ENCODE measurements at regions not wholly inside any gene's neighbourhood (a gene's known extent, or its start where the extent isn't known, plus 50 kb on each side); places are given as distances from the start of the nearest gene placed in this dataset.

DNA sequence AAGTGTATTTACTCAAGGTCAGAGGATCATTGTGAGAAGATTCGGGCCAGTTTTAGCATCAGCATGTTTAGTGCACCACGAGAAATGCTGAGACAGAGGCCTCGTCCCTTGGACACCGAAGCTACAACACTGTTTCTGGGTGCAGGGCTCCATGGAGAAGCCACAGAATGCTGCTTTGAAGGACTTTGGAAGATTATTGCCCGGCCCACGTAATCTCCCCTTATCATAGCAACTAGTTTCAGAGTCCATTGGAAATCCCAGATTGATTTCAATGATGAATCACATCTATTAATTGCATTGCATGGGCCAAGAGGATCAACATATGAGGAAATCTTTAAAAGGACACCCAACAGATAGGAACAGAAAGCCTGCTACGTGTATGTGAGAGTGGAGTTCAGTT, 156.0 kb downstream of the MAF start:
- H3K4me3 ChIP-seq (ENCODE audit: low read depth, low read length) = no peak overlapping the region
- POLR2A ChIA-PET = no interaction called here
- no peak overlapping the region for H3K27ac ChIP-seq (ENCODE audit: extremely low read depth, low read depth, low read length)
- no peaks in the 10 kb centered on the region for H3K4me1 ChIP-seq (ENCODE audit: control insufficient read depth, insufficient read depth, low read length)
- no peaks in the 10 kb centered on the region for H3K9me3 ChIP-seq (ENCODE audit: control insufficient read depth, insufficient read depth, low read depth, low read length)
- TF ChIP-seq ZBTB7A (tag by site-specific recombination; IDR thresholded peaks at IDR 0.05; ENCODE audit: low read depth) (no peak), ZNF843 (tag by site-specific recombination; IDR thresholded peaks at IDR 0.05) (no peak), SP7 (tag by site-specific recombination; IDR thresholded peaks at IDR 0.05) (no peak), MZF1 (tag by site-specific recombination; IDR thresholded peaks at IDR 0.05; ENCODE audit: borderline replicate concordance) (no peak), HOXC10 (CRISPR knock-in tag; IDR thresholded peaks at IDR 0.05) (no peak), ZNF23 (tag by site-specific recombination; IDR thresholded peaks at IDR 0.05; ENCODE audit: borderline replicate concordance) (no peak), TRIM28 (IDR thresholded peaks at IDR 0.05; ENCODE audit: borderline replicate concordance, low read length) (no peak), ZFP69B (tag by site-specific recombination; IDR thresholded peaks at IDR 0.05) (no peak), ZNF18 (tag by site-specific recombination; IDR thresholded peaks at IDR 0.05) (no peak), ZNF311 (tag by site-specific recombination; IDR thresholded peaks at IDR 0.05; ENCODE audit: borderline replicate concordance) (no peak), ZNF624 (tag by site-specific recombination; IDR thresholded peaks at IDR 0.05) (no peak), ZNF664 (tag by site-specific recombination; IDR thresholded peaks at IDR 0.05) (no peak), ZNF555 (tag by site-specific recombination; conservative IDR thresholded peaks at IDR 0.05) (no peak), ZFP3 (tag by site-specific recombination; IDR thresholded peaks at IDR 0.05; ENCODE audit: low read depth) (no peak), GLI4 (tag by site-specific recombination; IDR thresholded peaks at IDR 0.05) (no peak)
- TF ChIP-seq, protein P1, sequence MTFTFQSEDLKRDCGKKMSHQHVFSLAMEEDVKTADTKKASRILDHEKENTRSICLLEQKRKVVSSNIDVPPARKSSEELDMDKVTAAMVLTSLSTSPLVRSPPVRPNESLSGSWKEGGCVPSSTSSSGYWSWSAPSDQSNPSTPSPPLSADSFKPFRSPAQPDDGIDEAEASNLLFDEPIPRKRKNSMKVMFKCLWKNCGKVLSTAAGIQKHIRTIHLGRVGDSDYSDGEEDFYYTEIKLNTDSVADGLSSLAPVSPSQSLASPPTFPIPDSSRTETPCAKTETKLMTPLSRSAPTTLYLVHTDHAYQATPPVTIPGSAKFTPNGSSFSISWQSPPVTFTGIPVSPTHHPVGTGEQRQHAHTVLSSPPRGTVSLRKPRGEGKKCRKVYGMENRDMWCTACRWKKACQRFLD (tag by site-specific recombination; IDR thresholded peaks at IDR 0.05) = no peak
- TF ChIP-seq, protein P2, sequence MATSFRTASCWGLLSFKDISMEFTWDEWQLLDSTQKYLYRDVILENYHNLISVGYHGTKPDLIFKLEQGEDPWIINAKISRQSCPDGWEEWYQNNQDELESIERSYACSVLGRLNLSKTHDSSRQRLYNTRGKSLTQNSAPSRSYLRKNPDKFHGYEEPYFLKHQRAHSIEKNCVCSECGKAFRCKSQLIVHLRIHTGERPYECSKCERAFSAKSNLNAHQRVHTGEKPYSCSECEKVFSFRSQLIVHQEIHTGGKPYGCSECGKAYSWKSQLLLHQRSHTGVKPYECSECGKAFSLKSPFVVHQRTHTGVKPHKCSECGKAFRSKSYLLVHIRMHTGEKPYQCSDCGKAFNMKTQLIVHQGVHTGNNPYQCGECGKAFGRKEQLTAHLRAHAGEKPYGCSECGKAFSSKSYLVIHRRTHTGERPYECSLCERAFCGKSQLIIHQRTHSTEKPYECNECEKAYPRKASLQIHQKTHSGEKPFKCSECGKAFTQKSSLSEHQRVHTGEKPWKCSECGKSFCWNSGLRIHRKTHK (tag by site-specific recombination; IDR thresholded peaks at IDR 0.05) = no peak
- H3K36me3 ChIP-seq (ENCODE audit: control insufficient read depth in 2 of 2, insufficient read depth in 1 of 2, low read length in 2 of 2) = no peaks in the 10 kb centered on the region
- CTCF ChIA-PET = no interaction called here

- H3K4me3 ChIP-seq (ENCODE audit: low read depth, low read length) = no peak overlapping the region
- H3K9me3 ChIP-seq (ENCODE audit: control insufficient read depth, insufficient read depth, low read depth, low read length) = no peaks in the 10 kb centered on the region
- CTCF ChIA-PET = no interaction called here
- no peak overlapping the region for H3K27ac ChIP-seq (ENCODE audit: extremely low read depth, low read depth, low read length)
- TF ChIP-seq ZNF350 (tag by site-specific recombination; IDR thresholded peaks at IDR 0.05) (no peak), SCRT2 (tag by site-specific recombination; IDR thresholded peaks at IDR 0.05) (no peak), ZFP37 (tag by site-specific recombination; IDR thresholded peaks at IDR 0.05) (no peak)
- no peaks in the 10 kb centered on the region for H3K4me1 ChIP-seq (ENCODE audit: control insufficient read depth, insufficient read depth, low read length)
- POLR2A ChIA-PET = no interaction called here
- H3K36me3 ChIP-seq (ENCODE audit: control insufficient read depth in 2 of 2, insufficient read depth in 1 of 2, low read length in 2 of 2) = no peaks in the 10 kb centered on the region
Measured at GRCh38 chr16:79439901-79440300, 160.6 kb downstream of the MAF start.

Data from HEK293 (cell line).